GM12891 (cell line): ENCODE measurements at regions not wholly inside any gene's neighbourhood (a gene's known extent, or its start where the extent isn't known, plus 50 kb on each side); places are given as distances from the start of the nearest gene placed in this dataset.

Source experiments
- PAX5 ChIP-seq: IDR thresholded peaks from 2 replicates; pipeline ENCODE4 v1.6.1; 2011; ENCODE audit warnings: low read length, moderate library complexity, mild to moderate bottlenecking; ENCODE audit not compliant: insufficient read depth, severe bottlenecking
- POLR2A ChIP-seq: IDR thresholded peaks from 2 replicates; pipeline ENCODE4 v1.6.1; 2011; ENCODE audit warnings: low read depth, low read length, control low read depth
- POLR2AphosphoS5 ChIP-seq: IDR thresholded peaks from 2 replicates; pipeline ENCODE4 v1.6.1; 2011; ENCODE audit warnings: low read depth, low read length, control low read depth
- SPI1 ChIP-seq: IDR thresholded peaks from 2 replicates; pipeline ENCODE4 v1.6.1; 2011; ENCODE audit warnings: low read depth, low read length, control low read depth
- TAF1 ChIP-seq: IDR thresholded peaks from 2 replicates; pipeline ENCODE4 v1.6.1; 2011; ENCODE audit warnings: low read depth, low read length, control low read depth

- TF ChIP-seq POLR2AphosphoS5 (no peak), POLR2A (no peak), TAF1 (no peak), PAX5 (no peak), SPI1 (no peak)
Measured at GRCh38 chr11:106304274-106304673, 226.8 kb downstream of the AASDHPPT start.
